ENCODE measurements at regions not wholly inside any gene's neighbourhood (a gene's known extent, or its start where the extent isn't known, plus 50 kb on each side); places are given as distances from the start of the nearest gene placed in this dataset.

- no peak for ATAC-seq
- TF ChIP-seq MBD2 (IDR thresholded peaks at IDR 0.05; ENCODE audit: borderline replicate concordance, low read depth) (no peak), SIN3A (IDR thresholded peaks at IDR 0.05; ENCODE audit: borderline replicate concordance in 2 of 2, control insufficient read depth in 1 of 2, low read depth in 2 of 2, low read length in 2 of 2) (no peak), USF2 (CRISPR knock-in tag; IDR thresholded peaks at IDR 0.05) (no peak), RREB1 (CRISPR knock-in tag; IDR thresholded peaks at IDR 0.05) (no peak), ZBTB43 (CRISPR knock-in tag; IDR thresholded peaks at IDR 0.05) (no peak), KDM5B (IDR thresholded peaks at IDR 0.05; ENCODE audit: insufficient replicate concordance, low read depth, low read length) (no peak), CHCHD3 (CRISPR knock-in tag; IDR thresholded peaks at IDR 0.05) (no peak), SNRNP70 (optimal IDR thresholded peaks at IDR 0.05; ENCODE audit: low read depth, low read length) (no peak), POLR2H (tag; IDR thresholded peaks at IDR 0.05; ENCODE audit: low read depth) (no peak), CGGBP1 (CRISPR knock-in tag; IDR thresholded peaks at IDR 0.05) (no peak), MTA2 (IDR thresholded peaks at IDR 0.05; ENCODE audit: low read depth) (no peak), ZNF274 (IDR thresholded peaks at IDR 0.05; ENCODE audit: borderline replicate concordance, low read depth, low read length) (no peak), TBL1XR1 (IDR thresholded peaks at IDR 0.05; ENCODE audit: low read length in 2 of 2) (no peak), DDX20 (tag; IDR thresholded peaks at IDR 0.05; ENCODE audit: low read depth) (no peak)
- intact Hi-C loops (cut with micrococcal nuclease): no loop called here
- in situ Hi-C loops (cut with MboI): no loop called here
- Histone ChIP-seq H3K4me2 (ENCODE audit: insufficient read depth, low read length) (no peak overlapping the region), H3K9me1 (ENCODE audit: control insufficient read depth, insufficient read depth, low read length) (no peaks in the 10 kb centered on the region), H3K27me3 (ENCODE audit: control insufficient read depth in 2 of 2, insufficient read depth in 2 of 2, low read length in 2 of 2) (no peaks in the 10 kb centered on the region), H3K79me2 (ENCODE audit: control insufficient read depth, insufficient read depth, low read length) (no peaks in the 10 kb centered on the region), H3K4me3 (no peak overlapping the region), H2AFZ (ENCODE audit: low read depth, low read length) (no peak overlapping the region), H3K36me3 (ENCODE audit: control insufficient read depth, insufficient read depth, low read length) (no peaks in the 10 kb centered on the region), H3K4me1 (replicated peaks in 1 of 2; ENCODE audit: control insufficient read depth in 2 of 2, insufficient read depth in 2 of 2, low read length in 2 of 2) (no peaks in the 10 kb centered on the region), H3K9ac (ENCODE audit: insufficient read depth in 1 of 2, low read depth in 2 of 2, low read length in 2 of 2) (no peak overlapping the region), H3K27ac (ENCODE audit: extremely low read depth, low read depth, low read length) (no peak overlapping the region), H3K9me3 (replicated peaks; ENCODE audit: control insufficient read depth, insufficient read depth, low read depth, low read length) (no peaks in the 10 kb centered on the region), H4K20me1 (replicated peaks; ENCODE audit: control insufficient read depth, insufficient read depth, low read length) (no peaks in the 10 kb centered on the region)
- POLR2A ChIA-PET: no interaction called here
- CTCF ChIA-PET (ENCODE audit: low intra/inter-chr PET ratio): no interaction called here
- FAIRE-seq: no peak
- no peak for DNase-seq (ENCODE audit: extremely low read depth in 1 of 4, low spot score in 3 of 4)
- BruUV-seq (replicated peaks): no TSS peak
- WGBS (ENCODE audit: insufficient coverage, low coverage, missing lambda C conversion rate): 0% methylated on average over 4 of the region's 4 CpGs
Measured at GRCh38 chr6:19699932-19700331, 137.2 kb upstream of the ID4 start.
